ENCODE measurements at regions not wholly inside any gene's neighbourhood (a gene's known extent, or its start where the extent isn't known, plus 50 kb on each side); places are given as distances from the start of the nearest gene placed in this dataset.

DNA sequence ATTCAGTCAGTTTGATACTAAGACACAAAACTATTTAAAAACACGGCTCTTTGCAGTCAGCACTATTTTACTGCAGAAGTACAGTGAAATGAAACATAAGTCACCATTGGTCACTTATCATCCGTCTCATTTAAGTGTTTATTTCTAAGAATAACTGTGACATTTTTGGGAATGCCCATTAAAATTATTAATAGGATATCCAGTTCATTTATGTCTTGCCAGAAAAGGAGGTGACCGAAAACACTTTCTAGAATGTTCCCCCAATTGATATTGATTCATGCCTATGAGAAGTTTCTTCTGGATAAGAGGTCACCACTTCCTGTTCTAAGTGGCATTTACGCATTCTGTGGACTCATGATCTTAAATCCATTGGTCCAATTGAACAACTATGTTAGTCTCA is 477.3 kb downstream of the LIG4 start (continued):
- TF ChIP-seq, protein P1, sequence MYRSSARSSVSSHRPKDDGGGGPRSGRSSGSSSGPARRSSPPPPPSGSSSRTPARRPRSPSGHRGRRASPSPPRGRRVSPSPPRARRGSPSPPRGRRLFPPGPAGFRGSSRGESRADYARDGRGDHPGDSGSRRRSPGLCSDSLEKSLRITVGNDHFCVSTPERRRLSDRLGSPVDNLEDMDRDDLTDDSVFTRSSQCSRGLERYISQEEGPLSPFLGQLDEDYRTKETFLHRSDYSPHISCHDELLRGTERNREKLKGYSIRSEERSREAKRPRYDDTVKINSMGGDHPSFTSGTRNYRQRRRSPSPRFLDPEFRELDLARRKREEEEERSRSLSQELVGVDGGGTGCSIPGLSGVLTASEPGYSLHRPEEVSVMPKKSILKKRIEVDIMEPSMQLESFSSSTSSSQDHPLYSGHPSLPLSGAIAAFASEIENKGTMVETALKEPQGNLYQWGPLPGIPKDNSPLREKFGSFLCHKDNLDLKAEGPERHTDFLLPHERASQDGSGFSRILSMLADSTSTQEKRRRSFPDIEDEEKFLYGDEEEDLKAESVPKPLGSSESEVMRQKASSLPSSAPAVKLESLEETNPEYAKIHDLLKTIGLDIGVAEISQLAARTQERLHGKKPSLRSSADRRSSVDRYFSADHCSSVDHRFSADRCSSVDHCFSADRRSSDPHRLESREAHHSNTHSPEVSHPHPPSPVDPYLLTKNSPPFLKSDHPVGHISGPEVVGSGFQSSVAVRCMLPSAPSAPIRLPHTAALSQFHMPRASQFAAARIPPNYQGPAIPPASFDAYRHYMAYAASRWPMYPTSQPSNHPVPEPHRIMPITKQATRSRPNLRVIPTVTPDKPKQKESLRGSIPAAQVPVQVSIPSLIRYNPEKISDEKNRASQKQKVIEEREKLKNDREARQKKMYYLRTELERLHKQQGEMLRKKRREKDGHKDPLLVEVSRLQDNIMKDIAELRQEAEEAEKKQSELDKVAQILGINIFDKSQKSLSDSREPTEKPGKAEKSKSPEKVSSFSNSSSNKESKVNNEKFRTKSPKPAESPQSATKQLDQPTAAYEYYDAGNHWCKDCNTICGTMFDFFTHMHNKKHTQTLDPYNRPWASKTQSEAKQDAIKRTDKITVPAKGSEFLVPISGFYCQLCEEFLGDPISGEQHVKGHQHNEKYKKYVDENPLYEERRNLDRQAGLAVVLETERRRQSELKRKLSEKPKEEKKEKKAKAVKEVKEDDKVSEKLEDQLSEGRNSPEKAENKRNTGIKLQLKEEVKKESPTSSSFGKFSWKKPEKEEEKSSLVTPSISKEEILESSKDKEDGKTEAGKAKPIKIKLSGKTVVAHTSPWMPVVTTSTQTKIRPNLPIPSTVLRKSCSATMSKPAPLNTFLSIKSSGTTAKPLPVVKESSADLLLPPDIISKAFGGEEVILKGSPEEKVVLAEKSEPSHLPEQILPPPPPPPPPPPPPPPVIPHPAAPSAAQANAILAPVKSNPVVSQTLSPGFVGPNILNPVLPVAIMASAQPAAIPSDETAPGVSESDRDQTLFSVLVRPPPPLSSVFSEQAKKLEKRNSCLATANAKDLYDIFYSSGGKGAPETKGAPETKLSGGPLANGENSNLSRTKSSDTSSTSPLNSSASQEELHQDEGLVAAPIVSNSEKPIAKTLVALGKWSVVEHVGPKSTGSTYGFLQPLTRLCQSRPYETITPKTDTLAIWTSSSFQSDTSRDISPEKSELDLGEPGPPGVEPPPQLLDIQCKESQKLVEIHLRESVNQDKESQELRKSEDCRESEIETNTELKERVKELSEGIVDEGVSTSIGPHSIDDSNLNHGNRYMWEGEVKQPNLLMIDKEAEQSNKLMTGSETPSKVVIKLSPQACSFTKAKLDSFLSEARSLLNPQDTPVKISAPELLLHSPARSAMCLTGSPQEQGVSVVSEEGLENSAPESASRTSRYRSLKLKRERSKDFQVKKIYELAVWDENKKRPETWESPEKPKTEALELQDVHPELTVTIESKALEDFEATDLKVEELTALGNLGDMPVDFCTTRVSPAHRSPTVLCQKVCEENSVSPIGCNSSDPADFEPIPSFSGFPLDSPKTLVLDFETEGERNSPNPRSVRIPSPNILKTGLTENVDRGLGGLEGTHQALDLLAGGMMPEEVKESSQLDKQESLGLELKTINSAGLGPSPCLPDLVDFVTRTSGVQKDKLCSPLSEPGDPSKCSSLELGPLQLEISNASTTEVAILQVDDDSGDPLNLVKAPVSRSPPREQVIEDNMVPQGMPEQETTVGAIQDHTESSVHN (IDR thresholded peaks at IDR 0.05; ENCODE audit: borderline replicate concordance in 1 of 2, low read depth in 1 of 2): no peak
- TF ChIP-seq KAT8 (IDR thresholded peaks at IDR 0.05; ENCODE audit: low read depth): no peak
- no peak for TF ChIP-seq NFE2L1 (tag; IDR thresholded peaks at IDR 0.05; ENCODE audit: borderline replicate concordance, low read depth)
- TF ChIP-seq ZFPM2 (CRISPR knock-in tag; IDR thresholded peaks at IDR 0.05): no peak
- no peak for TF ChIP-seq THRAP3 (IDR thresholded peaks at IDR 0.05; ENCODE audit: borderline replicate concordance)
- no peak for TF ChIP-seq DACH1 (IDR thresholded peaks at IDR 0.05; ENCODE audit: partially characterized antibody)
- no peak for TF ChIP-seq CBX5 (IDR thresholded peaks at IDR 0.05; ENCODE audit: borderline replicate concordance, low read depth)
- TF ChIP-seq, protein P2, sequence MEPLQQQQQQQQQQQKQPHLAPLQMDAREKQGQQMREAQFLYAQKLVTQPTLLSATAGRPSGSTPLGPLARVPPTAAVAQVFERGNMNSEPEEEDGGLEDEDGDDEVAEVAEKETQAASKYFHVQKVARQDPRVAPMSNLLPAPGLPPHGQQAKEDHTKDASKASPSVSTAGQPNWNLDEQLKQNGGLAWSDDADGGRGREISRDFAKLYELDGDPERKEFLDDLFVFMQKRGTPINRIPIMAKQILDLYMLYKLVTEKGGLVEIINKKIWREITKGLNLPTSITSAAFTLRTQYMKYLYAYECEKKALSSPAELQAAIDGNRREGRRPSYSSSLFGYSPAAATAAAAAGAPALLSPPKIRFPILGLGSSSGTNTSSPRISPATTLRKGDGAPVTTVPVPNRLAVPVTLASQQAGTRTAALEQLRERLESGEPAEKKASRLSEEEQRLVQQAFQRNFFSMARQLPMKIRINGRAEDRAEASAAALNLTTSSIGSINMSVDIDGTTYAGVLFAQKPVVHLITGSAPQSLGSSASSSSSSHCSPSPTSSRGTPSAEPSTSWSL (CRISPR knock-in tag; IDR thresholded peaks at IDR 0.05; ENCODE audit: borderline replicate concordance): no peak
- TF ChIP-seq, protein P3, sequence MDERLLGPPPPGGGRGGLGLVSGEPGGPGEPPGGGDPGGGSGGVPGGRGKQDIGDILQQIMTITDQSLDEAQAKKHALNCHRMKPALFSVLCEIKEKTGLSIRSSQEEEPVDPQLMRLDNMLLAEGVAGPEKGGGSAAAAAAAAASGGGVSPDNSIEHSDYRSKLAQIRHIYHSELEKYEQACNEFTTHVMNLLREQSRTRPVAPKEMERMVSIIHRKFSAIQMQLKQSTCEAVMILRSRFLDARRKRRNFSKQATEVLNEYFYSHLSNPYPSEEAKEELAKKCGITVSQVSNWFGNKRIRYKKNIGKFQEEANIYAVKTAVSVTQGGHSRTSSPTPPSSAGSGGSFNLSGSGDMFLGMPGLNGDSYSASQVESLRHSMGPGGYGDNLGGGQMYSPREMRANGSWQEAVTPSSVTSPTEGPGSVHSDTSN (CRISPR knock-in tag; IDR thresholded peaks at IDR 0.05; ENCODE audit: low read depth): no peak
- TF ChIP-seq, protein P3 (tag; conservative IDR thresholded peaks at IDR 0.05; ENCODE audit: low read depth): no peak
- TF ChIP-seq, protein P4, sequence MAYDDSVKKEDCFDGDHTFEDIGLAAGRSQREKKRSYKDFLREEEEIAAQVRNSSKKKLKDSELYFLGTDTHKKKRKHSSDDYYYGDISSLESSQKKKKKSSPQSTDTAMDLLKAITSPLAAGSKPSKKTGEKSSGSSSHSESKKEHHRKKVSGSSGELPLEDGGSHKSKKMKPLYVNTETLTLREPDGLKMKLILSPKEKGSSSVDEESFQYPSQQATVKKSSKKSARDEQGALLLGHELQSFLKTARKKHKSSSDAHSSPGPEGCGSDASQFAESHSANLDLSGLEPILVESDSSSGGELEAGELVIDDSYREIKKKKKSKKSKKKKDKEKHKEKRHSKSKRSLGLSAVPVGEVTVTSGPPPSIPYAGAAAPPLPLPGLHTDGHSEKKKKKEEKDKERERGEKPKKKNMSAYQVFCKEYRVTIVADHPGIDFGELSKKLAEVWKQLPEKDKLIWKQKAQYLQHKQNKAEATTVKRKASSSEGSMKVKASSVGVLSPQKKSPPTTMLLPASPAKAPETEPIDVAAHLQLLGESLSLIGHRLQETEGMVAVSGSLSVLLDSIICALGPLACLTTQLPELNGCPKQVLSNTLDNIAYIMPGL (CRISPR knock-in tag; IDR thresholded peaks at IDR 0.05): no peak
- no peak for TF ChIP-seq CCAR2 (IDR thresholded peaks at IDR 0.05; ENCODE audit: low read depth, low read length)

Measured in K562 (cell line).